Astrocyte of the cerebellum (primary cell): ENCODE measurements at regions not wholly inside any gene's neighbourhood (a gene's known extent, or its start where the extent isn't known, plus 50 kb on each side); places are given as distances from the start of the nearest gene placed in this dataset.

Experiments
- DNase-seq: peaks from one replicate; pipeline ENCODE4 v3.0.0-alpha.2; 2011; ENCODE audit warnings: low read depth
- H3K4me3 ChIP-seq: 2 replicates; pipeline ENCODE4 v1.5.1; 2011; ENCODE audit warnings: mild to moderate bottlenecking, low read depth, low read length, moderate library complexity
- CTCF ChIP-seq: IDR thresholded peaks from 2 replicates; pipeline ENCODE4 v1.5.1; 2012; ENCODE audit warnings: low read length, low read depth, moderate library complexity, mild to moderate bottlenecking; ENCODE audit errors: missing control alignments
- in situ Hi-C: cut with HindIII; loops from 2 replicates; pipeline ENCODE4 v1.10.0; 2017; ENCODE audit warnings: low sequenced_read_pairs

DNA sequence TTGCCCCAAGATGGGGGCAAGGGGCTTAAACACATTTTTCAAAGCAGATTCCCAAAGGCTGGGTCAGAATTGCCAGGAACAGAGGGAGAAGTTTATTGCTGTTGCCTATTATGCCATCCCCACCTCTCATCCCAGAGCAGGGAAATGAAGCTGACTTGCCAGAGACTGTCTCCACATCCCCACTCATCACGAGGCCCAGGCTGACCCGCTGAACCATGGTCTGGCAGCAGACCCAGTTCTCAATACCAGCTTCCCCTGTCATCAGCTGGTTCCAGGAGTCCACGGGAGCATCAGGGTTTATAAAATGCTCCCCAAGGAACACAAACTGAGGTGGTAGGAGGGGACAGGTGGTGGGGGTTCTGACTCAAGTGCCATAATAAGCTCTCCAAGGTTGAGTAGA, 605.9 kb downstream of the NPHP4 start:
- in situ Hi-C loops = no loop called here
- no peak overlapping the region for H3K4me3 ChIP-seq
- TF ChIP-seq CTCF = no peak
- DNase-seq = no peak

GRCh38 chr1:5385956-5386355, 606.3 kb downstream of the NPHP4 start:
- no peak overlapping the region for H3K4me3 ChIP-seq
- in situ Hi-C loops = no loop called here
- no peak for DNase-seq
- no peak for TF ChIP-seq CTCF

DNA sequence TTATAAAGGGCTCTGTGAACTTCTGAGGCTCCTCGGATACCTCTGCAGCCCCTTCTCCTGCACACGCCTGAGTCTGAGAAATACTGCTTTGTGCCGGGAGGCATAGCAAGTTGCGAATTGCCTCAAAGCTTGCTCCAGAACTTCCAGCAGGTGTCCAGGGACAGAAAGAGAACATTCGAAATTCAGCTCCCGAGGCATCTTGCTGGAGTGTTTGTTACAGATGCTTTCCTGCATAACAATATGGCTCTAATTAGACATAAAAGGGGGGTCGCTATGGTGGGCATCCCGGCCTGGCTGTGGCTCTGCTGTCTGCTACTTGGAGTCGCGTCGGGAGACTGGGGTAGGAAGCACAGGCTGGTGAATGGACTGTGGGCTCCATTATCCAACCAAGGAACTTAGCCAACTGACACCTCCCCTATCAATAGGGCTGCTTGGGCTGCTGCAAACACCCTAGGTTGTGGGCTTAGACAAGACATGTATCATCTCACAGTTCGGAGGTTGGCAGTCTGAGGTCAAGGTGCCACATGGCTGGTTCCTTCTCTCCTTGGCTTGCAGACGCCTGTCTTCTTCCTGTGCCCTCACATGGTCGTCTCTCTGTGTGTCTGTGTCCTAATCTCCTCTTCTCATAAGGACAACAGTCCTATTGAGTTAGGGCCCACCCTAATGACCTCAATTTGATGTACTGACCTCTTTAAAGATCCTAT, 607.0 kb downstream of the NPHP4 start:
- no peak overlapping the region for H3K4me3 ChIP-seq
- no peak for TF ChIP-seq CTCF
- no peak for DNase-seq
- in situ Hi-C loops = no loop called here

GRCh38 chr1:5381491-5381890, 610.7 kb downstream of the NPHP4 start:
- in situ Hi-C loops = no loop called here
- DNase-seq = no peak
- TF ChIP-seq CTCF = no peak
- H3K4me3 ChIP-seq = no peak overlapping the region

- H3K4me3 ChIP-seq = no peak overlapping the region
- TF ChIP-seq CTCF = no peak
- DNase-seq = no peak
- in situ Hi-C loops = no loop called here
These were observed 613.0 kb downstream of the NPHP4 start for GRCh38 chr1:5379176-5379759.

GRCh38 chr1:5376538-5377247, 615.5 kb downstream of the NPHP4 start:
- in situ Hi-C loops = no loop called here
- no peak overlapping the region for H3K4me3 ChIP-seq
- TF ChIP-seq CTCF = no peak
- DNase-seq = no peak
